Right atrium auricular region (tissue), 2 donors: ENCODE measurements at regions not wholly inside any gene's neighbourhood (a gene's known extent, or its start where the extent isn't known, plus 50 kb on each side); places are given as distances from the start of the nearest gene placed in this dataset.

Experiments
- DNase-seq: peaks from one replicate; pipeline ENCODE4 v3.0.0-alpha.2; 2019; ENCODE audit warnings: low spot score
- H3K27ac ChIP-seq, 2 donors: fragments of 200-600 bp; sonication (generic); 1 replicate in 1 of 2; 2 replicates in 1 of 2; pipeline ENCODE4 v1.5.1; 2016 to 2019
- H3K27me3 ChIP-seq, 2 donors: fragments of 200-600 bp; sonication (generic); one replicate each; pipeline versions ENCODE4 v1.5.1 to v1.6.0; 2017 to 2019
- H3K36me3 ChIP-seq: fragments of 200-600 bp; sonication (generic); one replicate; pipeline ENCODE4 v1.5.1; 2016
- H3K4me1 ChIP-seq, 2 donors: fragments of 200-600 bp; sonication (generic); one replicate each; pipeline versions ENCODE4 v1.5.1 to v1.6.0; 2017 to 2019
- H3K4me3 ChIP-seq, 2 donors: fragments of 200-600 bp; sonication (generic); 1 replicate in 1 of 2; 2 replicates in 1 of 2; pipeline ENCODE4 v1.5.1; 2017 to 2019; ENCODE audit warnings: mild to moderate bottlenecking in 1 of 2, moderate library complexity in 1 of 2
- H3K9me3 ChIP-seq, 2 donors: fragments of 200-600 bp; sonication (generic); one replicate each; pipeline ENCODE4 v1.5.1; 2019
- CTCF ChIP-seq, 2 donors: fragments of 200-600 bp; sonication (generic); IDR thresholded peaks; one replicate each; pipeline ENCODE4 v1.5.1; 2019; ENCODE audit warnings: antibody characterized with exemption in 2 of 2

- H3K4me3 ChIP-seq: no peak overlapping the region
- no peak for DNase-seq
- H3K4me1 ChIP-seq: no peaks in the 10 kb centered on the region
- no peak overlapping the region for H3K27ac ChIP-seq
- H3K27me3 ChIP-seq: no peaks in the 10 kb centered on the region
- TF ChIP-seq CTCF (IDR thresholded peaks at IDR 0.05): no peak
- no peaks in the 10 kb centered on the region for H3K36me3 ChIP-seq
- no peaks in the 10 kb centered on the region for H3K9me3 ChIP-seq
These were observed 71.8 kb downstream of the IRX5 start for GRCh38 chr16:55002419-55002818.

GRCh38 chr16:55003306-55003705, 72.6 kb downstream of the IRX5 start:
- no peaks in the 10 kb centered on the region for H3K4me1 ChIP-seq
- DNase-seq: no peak
- H3K27ac ChIP-seq: no peak overlapping the region
- no peaks in the 10 kb centered on the region for H3K9me3 ChIP-seq
- no peaks in the 10 kb centered on the region for H3K36me3 ChIP-seq
- H3K4me3 ChIP-seq: no peak overlapping the region
- H3K27me3 ChIP-seq: no peaks in the 10 kb centered on the region
- TF ChIP-seq CTCF (IDR thresholded peaks at IDR 0.05): no peak

GRCh38 chr16:55003916-55004315, 73.3 kb downstream of the IRX5 start:
- H3K4me1 ChIP-seq: no peaks in the 10 kb centered on the region
- H3K9me3 ChIP-seq: no peaks in the 10 kb centered on the region
- H3K4me3 ChIP-seq: no peak overlapping the region
- DNase-seq: no peak
- no peak overlapping the region for H3K27ac ChIP-seq
- no peaks in the 10 kb centered on the region for H3K27me3 ChIP-seq
- no peak for TF ChIP-seq CTCF (IDR thresholded peaks at IDR 0.05)
- H3K36me3 ChIP-seq: no peaks in the 10 kb centered on the region

GRCh38 chr16:55007504-55007903, 76.8 kb downstream of the IRX5 start:
- no peak for TF ChIP-seq CTCF (IDR thresholded peaks at IDR 0.05)
- no peak for DNase-seq
- no peaks in the 10 kb centered on the region for H3K36me3 ChIP-seq
- H3K27ac ChIP-seq: no peak overlapping the region
- no peaks in the 10 kb centered on the region for H3K4me1 ChIP-seq
- no peak overlapping the region for H3K4me3 ChIP-seq
- no peaks in the 10 kb centered on the region for H3K27me3 ChIP-seq
- no peaks in the 10 kb centered on the region for H3K9me3 ChIP-seq

- no peak overlapping the region for H3K27ac ChIP-seq
- no peak overlapping the region for H3K4me3 ChIP-seq
These were observed 78.3 kb downstream of the IRX5 start for GRCh38 chr16:55008836-55009510.

More at GRCh38 chr16:55008836-55009510, 78.3 kb downstream of the IRX5 start:
- no peaks in the 10 kb centered on the region for H3K4me1 ChIP-seq
- H3K9me3 ChIP-seq: no peaks in the 10 kb centered on the region
- no peaks in the 10 kb centered on the region for H3K27me3 ChIP-seq
- TF ChIP-seq CTCF (IDR thresholded peaks at IDR 0.05): no peak
- H3K36me3 ChIP-seq: no peaks in the 10 kb centered on the region
- no peak for DNase-seq
